HEK293T (cell line): ENCODE measurements at regions not wholly inside any gene's neighbourhood (a gene's known extent, or its start where the extent isn't known, plus 50 kb on each side); places are given as distances from the start of the nearest gene placed in this dataset.

ENCODE experiments used
- ARNT ChIP-seq: fragments of 450-650 bp; IDR thresholded peaks from 2 replicates; pipeline ENCODE4 v1.6.1; 2017; ENCODE audit warnings: mild to moderate bottlenecking
- BHLHE40 ChIP-seq: fragments of 450-650 bp; IDR thresholded peaks from 2 replicates; pipeline ENCODE4 v1.6.1; 2016; ENCODE audit warnings: mild to moderate bottlenecking, moderate library complexity, borderline replicate concordance
- ELF4 ChIP-seq: fragments of 450-650 bp; IDR thresholded peaks from 2 replicates; pipeline ENCODE4 v1.6.1; 2017; ENCODE audit warnings: antibody characterized with exemption
- FOXA1 ChIP-seq: fragments of 450-650 bp; IDR thresholded peaks from 2 replicates; pipeline ENCODE4 v1.6.1; 2016; ENCODE audit warnings: mild to moderate bottlenecking
- FOXK2 ChIP-seq: fragments of 450-650 bp; IDR thresholded peaks from 2 replicates; pipeline ENCODE4 v1.6.1; 2016; ENCODE audit warnings: mild to moderate bottlenecking
- FOXM1 ChIP-seq: fragments of 450-650 bp; IDR thresholded peaks from 2 replicates; pipeline ENCODE4 v1.6.1; 2017; ENCODE audit warnings: mild to moderate bottlenecking, borderline replicate concordance
- L3MBTL2 ChIP-seq: fragments of 450-650 bp; conservative IDR thresholded peaks from 2 replicates; pipeline ENCODE4 v1.6.1; 2016; ENCODE audit warnings: mild to moderate bottlenecking
- NFRKB ChIP-seq: fragments of 450-650 bp; IDR thresholded peaks from 2 replicates; pipeline ENCODE4 v1.6.1; 2016; ENCODE audit warnings: mild to moderate bottlenecking, moderate library complexity
- SP1 ChIP-seq: fragments of 450-650 bp; IDR thresholded peaks from 2 replicates; pipeline ENCODE4 v1.6.1; 2017
- TARDBP ChIP-seq: fragments of 450-650 bp; IDR thresholded peaks from 2 replicates; pipeline ENCODE4 v1.6.1; 2016

- no peak for TF ChIP-seq SP1
- no peak for TF ChIP-seq L3MBTL2
- TF ChIP-seq ELF4 = no peak
- no peak for TF ChIP-seq FOXM1
- TF ChIP-seq BHLHE40 = no peak
- no peak for TF ChIP-seq TARDBP
- TF ChIP-seq ARNT = no peak
- TF ChIP-seq FOXK2 = no peak
- no peak for TF ChIP-seq NFRKB
- no peak for TF ChIP-seq FOXA1
Measured at GRCh38 chr21:16707274-16707673, 805.6 kb upstream of the CXADR start.
